ENCODE measurements at regions not wholly inside any gene's neighbourhood (a gene's known extent, or its start where the extent isn't known, plus 50 kb on each side); places are given as distances from the start of the nearest gene placed in this dataset.
"Not testable (repeated sequence)": the region's sequence is repeated elsewhere in the genome, so short reads cannot be mapped to it uniquely, and the experiment has no call there.

DNA sequence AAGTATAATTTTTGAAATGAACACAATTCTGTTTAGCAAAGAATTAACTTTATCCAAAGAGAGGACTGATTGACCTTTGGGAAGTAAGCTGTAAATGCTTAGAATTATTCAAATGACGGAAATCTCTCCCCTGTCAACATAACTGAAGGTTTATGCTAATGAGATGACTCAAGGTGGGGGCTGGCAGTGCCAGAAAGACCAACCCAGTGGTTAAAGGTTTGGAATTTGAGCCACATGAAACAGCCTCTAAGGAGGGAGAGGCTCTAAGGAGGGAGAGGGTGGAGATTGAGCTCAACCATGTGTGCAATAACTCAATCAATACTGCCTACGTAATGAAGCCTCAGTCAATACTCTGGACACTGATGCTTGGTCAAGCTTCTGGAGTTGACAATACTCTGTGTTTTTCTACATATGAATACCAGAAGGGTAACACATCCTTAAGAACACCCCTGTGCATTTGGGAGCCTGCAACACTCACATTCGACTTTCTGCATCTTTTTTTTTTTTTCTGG, 123.4 kb upstream of the TENT5A start:
- no peak for TF ChIP-seq CTCF (IDR thresholded peaks at IDR 0.05; ENCODE audit: borderline replicate concordance, control extremely low read depth, extremely low read depth, insufficient read depth, missing control alignments)
- no peak for DNase-seq (ENCODE audit: low spot score)
- in situ Hi-C loops (cut with MboI; ENCODE audit: low sequenced_read_pairs, unreplicated experiment): no loop called here

- in situ Hi-C loops (cut with MboI; ENCODE audit: low sequenced_read_pairs, unreplicated experiment); DNase-seq (ENCODE audit: low spot score): not testable (repeated sequence)
These were observed 117.4 kb upstream of the TENT5A start for GRCh38 chr6:81869749-81870508.

- no peak for TF ChIP-seq CTCF (IDR thresholded peaks at IDR 0.05; ENCODE audit: borderline replicate concordance, control extremely low read depth, extremely low read depth, insufficient read depth, missing control alignments)
- DNase-seq (ENCODE audit: low spot score): no peak
- in situ Hi-C loops (cut with MboI; ENCODE audit: low sequenced_read_pairs, unreplicated experiment): no loop called here
These were observed 113.2 kb upstream of the TENT5A start for GRCh38 chr6:81865712-81866111.

- no peak for TF ChIP-seq CTCF (IDR thresholded peaks at IDR 0.05; ENCODE audit: borderline replicate concordance, control extremely low read depth, extremely low read depth, insufficient read depth, missing control alignments)
- in situ Hi-C loops (cut with MboI; ENCODE audit: low sequenced_read_pairs, unreplicated experiment): no loop called here
These were observed 111.6 kb upstream of the TENT5A start for GRCh38 chr6:81864124-81864523.

GRCh38 chr6:81863123-81863522, 110.6 kb upstream of the TENT5A start:
- in situ Hi-C loops (cut with MboI; ENCODE audit: low sequenced_read_pairs, unreplicated experiment): no loop called here
- no peak for DNase-seq (ENCODE audit: low spot score)
- no peak for TF ChIP-seq CTCF (IDR thresholded peaks at IDR 0.05; ENCODE audit: borderline replicate concordance, control extremely low read depth, extremely low read depth, insufficient read depth, missing control alignments)

More at GRCh38 chr6:81864124-81864523, 111.6 kb upstream of the TENT5A start:
- DNase-seq (ENCODE audit: low spot score): no peak

GRCh38 chr6:81861281-81861680, 108.8 kb upstream of the TENT5A start:
- in situ Hi-C loops (cut with MboI; ENCODE audit: low sequenced_read_pairs, unreplicated experiment): no loop called here
- TF ChIP-seq CTCF (IDR thresholded peaks at IDR 0.05; ENCODE audit: borderline replicate concordance, control extremely low read depth, extremely low read depth, insufficient read depth, missing control alignments): no peak
- DNase-seq (ENCODE audit: low spot score): no peak

- DNase-seq (ENCODE audit: low spot score): no peak
- in situ Hi-C loops (cut with MboI; ENCODE audit: low sequenced_read_pairs, unreplicated experiment): no loop called here
- no peak for TF ChIP-seq CTCF (IDR thresholded peaks at IDR 0.05; ENCODE audit: borderline replicate concordance, control extremely low read depth, extremely low read depth, insufficient read depth, missing control alignments)
These were observed 107.4 kb upstream of the TENT5A start for GRCh38 chr6:81859884-81860283.

Measured in GM13976 (cell line).